HEK293T (cell line): ENCODE measurements at regions not wholly inside any gene's neighbourhood (a gene's known extent, or its start where the extent isn't known, plus 50 kb on each side); places are given as distances from the start of the nearest gene placed in this dataset.

ENCODE experiments used
- ARNT ChIP-seq: fragments of 450-650 bp; IDR thresholded peaks from 2 replicates; pipeline ENCODE4 v1.6.1; 2017; ENCODE audit warnings: mild to moderate bottlenecking
- BHLHE40 ChIP-seq: fragments of 450-650 bp; IDR thresholded peaks from 2 replicates; pipeline ENCODE4 v1.6.1; 2016; ENCODE audit warnings: mild to moderate bottlenecking, moderate library complexity, borderline replicate concordance
- ELF4 ChIP-seq: fragments of 450-650 bp; IDR thresholded peaks from 2 replicates; pipeline ENCODE4 v1.6.1; 2017; ENCODE audit warnings: antibody characterized with exemption
- FOXK2 ChIP-seq: fragments of 450-650 bp; IDR thresholded peaks from 2 replicates; pipeline ENCODE4 v1.6.1; 2016; ENCODE audit warnings: mild to moderate bottlenecking
- SP1 ChIP-seq: fragments of 450-650 bp; IDR thresholded peaks from 2 replicates; pipeline ENCODE4 v1.6.1; 2017
- SUZ12 ChIP-seq: fragments of 450-650 bp; IDR thresholded peaks from 2 replicates; pipeline ENCODE4 v1.6.1; 2016; ENCODE audit warnings: mild to moderate bottlenecking
- TARDBP ChIP-seq: fragments of 450-650 bp; IDR thresholded peaks from 2 replicates; pipeline ENCODE4 v1.6.1; 2016

DNA sequence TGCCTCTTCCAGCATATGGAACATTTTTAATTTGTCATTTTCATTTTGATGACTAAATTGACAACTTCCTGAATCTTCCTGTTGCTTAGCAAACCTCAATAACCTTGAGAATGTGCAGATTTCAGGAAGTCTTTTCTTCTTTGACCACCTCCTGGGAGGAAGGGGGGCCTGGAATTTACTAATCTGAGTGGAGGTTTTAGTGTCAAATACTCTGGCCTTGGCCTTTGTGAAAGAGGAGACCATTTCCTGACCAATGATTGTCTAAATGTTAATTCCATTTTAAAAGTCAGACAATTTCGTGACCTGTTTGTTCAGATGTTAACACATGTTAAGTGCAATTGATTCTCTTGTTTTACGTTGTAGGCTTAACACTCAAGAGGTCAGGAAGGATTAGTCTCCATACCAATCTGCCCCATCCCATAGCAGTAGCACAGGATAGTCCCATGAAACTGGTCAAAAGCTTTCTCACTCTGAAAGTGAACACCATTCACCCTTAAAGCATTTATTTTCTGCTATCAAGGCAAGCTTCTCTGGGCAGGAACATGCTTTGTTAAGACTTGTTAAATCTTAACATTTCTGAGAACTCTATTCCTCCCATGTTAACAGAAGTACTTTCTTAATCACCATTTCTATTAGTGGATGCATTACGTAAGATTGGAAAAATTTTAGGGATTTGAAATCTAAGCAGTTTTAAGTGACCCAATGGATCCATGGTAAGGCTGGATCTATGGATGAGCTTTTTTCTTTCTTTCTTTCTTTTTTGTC is 219.6 kb downstream of the RND3 start:
- no peak for TF ChIP-seq SUZ12
- no peak for TF ChIP-seq BHLHE40
- no peak for TF ChIP-seq FOXK2
- no peak for TF ChIP-seq SP1
- no peak for TF ChIP-seq ELF4
- no peak for TF ChIP-seq TARDBP
- TF ChIP-seq ARNT: no peak
